Stomach (tissue), 8 donors: ENCODE measurements at regions not wholly inside any gene's neighbourhood (a gene's known extent, or its start where the extent isn't known, plus 50 kb on each side); places are given as distances from the start of the nearest gene placed in this dataset.

Source experiments
- DNase-seq, 2 donors: peaks; one replicate each; pipeline versions ENCODE4 v3.0.0 to v3.0.0-alpha.2; 2013 to 2019
- H3K27ac ChIP-seq, 5 donors: fragments of 200-600 bp in 4 of 5; sonication (generic) in 4 of 5; one replicate each; pipeline ENCODE4 v1.5.1; 2013 to 2019; ENCODE audit warnings: mild to moderate bottlenecking in 1 of 5, moderate library complexity in 1 of 5
- H3K27me3 ChIP-seq, 3 donors: fragments of 200-600 bp; sonication (generic); one replicate each; pipeline ENCODE4 v1.5.1; 2017 to 2019; ENCODE audit warnings: mixed run types in 1 of 3
- H3K36me3 ChIP-seq, 4 donors: fragments of 200-600 bp; sonication (generic); 1 replicate in 3 of 4; 2 replicates in 1 of 4; pipeline ENCODE4 v1.5.1; 2016 to 2019
- H3K4me1 ChIP-seq, 4 donors: fragments of 200-600 bp; sonication (generic); one replicate each; pipeline ENCODE4 v1.5.1; 2016 to 2019
- H3K4me3 ChIP-seq, 4 donors: fragments of 200-600 bp; sonication (generic) in 3 of 4; one replicate each; pipeline ENCODE4 v1.5.1; 2016 to 2019; ENCODE audit warnings: mild to moderate bottlenecking in 1 of 4
- H3K9me3 ChIP-seq, 4 donors: fragments of 200-600 bp; sonication (generic); one replicate each; pipeline ENCODE4 v1.5.1; 2016 to 2019
- CTCF ChIP-seq, 7 experiments: fragments of 450-650 bp in 4 of 7; fragments of 200-600 bp in 3 of 7; sonication (generic) in 3 of 7; IDR thresholded peaks; one replicate each; pipeline ENCODE4 v1.5.1; 2016 to 2019; ENCODE audit warnings: antibody characterized with exemption in 7 of 7, control low read depth in 2 of 7, mild to moderate bottlenecking in 1 of 7
- EP300 ChIP-seq: sonication (generic); formaldehyde crosslinking; IDR thresholded peaks from one replicate; pipeline ENCODE4 v1.6.1; 2017; ENCODE audit warnings: antibody characterized with exemption
- POLR2A ChIP-seq, 4 donors: fragments of 450-650 bp; IDR thresholded peaks; one replicate each; pipeline ENCODE4 v1.6.1; 2016; ENCODE audit warnings: antibody characterized with exemption in 4 of 4, control low read depth in 2 of 4, mild to moderate bottlenecking in 1 of 4, moderate library complexity in 1 of 4
- POLR2AphosphoS5 ChIP-seq, 3 donors: sonication (generic); formaldehyde crosslinking; IDR thresholded peaks; one replicate each; pipeline ENCODE4 v1.6.1; 2016; ENCODE audit warnings: antibody characterized with exemption in 3 of 3
- WGBS, 5 donors: extraction: QIAGEN DNeasy Blood & Tissue Kit in 3 of 5; methylation state at CpG; one replicate each; pipeline versions ENCODE4 v1.1.5 to v1.1.7; 2013 to 2018; 5-methylcytosine and 5-hydroxymethylcytosine counted together
- intact Hi-C: fragments of 100-400 bp; cut with DNase I; formaldehyde crosslinking; loops from one replicate; pipeline ENCODE4 v1.15.1; 2023; ENCODE audit warnings: low total_unique reads
- donor health status: healthy with polysubstance abuse.
- donor health status: Bipolar disorder and iron deficiency.
- donor health status: healthy.

GRCh38 chr6:44500074-44500473 is 112.6 kb downstream of the CDC5L start:
- WGBS, 5 donors, result 88 to 98% (median 94%) methylated on average over 6 of the region's 6 CpGs
- H3K4me3 ChIP-seq, result no peak overlapping the region
- intact Hi-C loops, result no loop called here

GRCh38 chr6:44503471-44503870 is 116.0 kb downstream of the CDC5L start:
- intact Hi-C loops, result no loop called here
- 62 to 93% (median 80%) methylated on average over 4 of the region's 4 CpGs for WGBS, 5 donors
- no peak for TF ChIP-seq POLR2AphosphoS5 (IDR thresholded peaks at IDR 0.05)
- no peak for TF ChIP-seq CTCF (IDR thresholded peaks at IDR 0.05)
- TF ChIP-seq EP300, result no peak
- TF ChIP-seq POLR2A (IDR thresholded peaks at IDR 0.05), result no peak
- no peak overlapping the region for H3K4me3 ChIP-seq
- H3K4me1 ChIP-seq, result no peaks in the 10 kb centered on the region
- H3K36me3 ChIP-seq, result no peaks in the 10 kb centered on the region
- H3K27me3 ChIP-seq, result no peaks in the 10 kb centered on the region
- H3K9me3 ChIP-seq, result peaks cover 3 to 11% (median 5%) of the 10 kb centered on the region in 4 donors
- no peak overlapping the region for H3K27ac ChIP-seq
- DNase-seq, result no peak

More at GRCh38 chr6:44500074-44500473, 112.6 kb downstream of the CDC5L start:
- DNase-seq, result no peak
- Histone ChIP-seq H3K36me3 (no peaks in the 10 kb centered on the region), H3K27me3 (peaks cover 0 to 6% (median 0%) of the 10 kb centered on the region in 3 donors), H3K27ac (no peak overlapping the region), H3K9me3 (peaks cover 3 to 11% (median 5%) of the 10 kb centered on the region in 4 donors), H3K4me1 (no peaks in the 10 kb centered on the region)
- no peak for TF ChIP-seq POLR2A (IDR thresholded peaks at IDR 0.05)
- TF ChIP-seq POLR2AphosphoS5 (IDR thresholded peaks at IDR 0.05), result no peak
- TF ChIP-seq CTCF (IDR thresholded peaks at IDR 0.05), result no peak
- TF ChIP-seq EP300, result no peak

GRCh38 chr6:44504301-44504791 is 116.8 kb downstream of the CDC5L start:
- Histone ChIP-seq H3K36me3 (no peaks in the 10 kb centered on the region), H3K4me1 (no peaks in the 10 kb centered on the region), H3K4me3 (no peak overlapping the region), H3K9me3 (peaks cover 3 to 11% (median 5%) of the 10 kb centered on the region in 4 donors), H3K27me3 (no peaks in the 10 kb centered on the region), H3K27ac (no peak overlapping the region)
- TF ChIP-seq POLR2AphosphoS5 (IDR thresholded peaks at IDR 0.05) (no peak), EP300 (no peak), CTCF (IDR thresholded peaks at IDR 0.05) (no peak), POLR2A (IDR thresholded peaks at IDR 0.05) (no peak)
- intact Hi-C loops, result no loop called here
- peak in 1 of 2 donors; percentile 52 for DNase-seq
- WGBS, 5 donors, result 38 to 49% (median 42%) methylated on average over 5 of the region's 5 CpGs

- TF ChIP-seq CTCF (IDR thresholded peaks at IDR 0.05) (no peak), POLR2A (IDR thresholded peaks at IDR 0.05) (no peak), EP300 (no peak), POLR2AphosphoS5 (IDR thresholded peaks at IDR 0.05) (no peak)
Observed at GRCh38 chr6:44505751-44506150, 118.2 kb downstream of the CDC5L start.

More at GRCh38 chr6:44505751-44506150, 118.2 kb downstream of the CDC5L start:
- Histone ChIP-seq H3K4me1 (no peaks in the 10 kb centered on the region), H3K9me3 (peaks cover 3 to 5% (median 4%) of the 10 kb centered on the region in 4 donors), H3K27me3 (no peaks in the 10 kb centered on the region), H3K36me3 (no peaks in the 10 kb centered on the region), H3K27ac (no peak overlapping the region), H3K4me3 (no peak overlapping the region)
- 65 to 89% (median 71%) methylated on average over 3 to 4 of the region's 4 CpGs for WGBS, 5 donors
- no peak for DNase-seq
- intact Hi-C loops, result no loop called here
